ENCODE measurements at regions not wholly inside any gene's neighbourhood (a gene's known extent, or its start where the extent isn't known, plus 50 kb on each side); places are given as distances from the start of the nearest gene placed in this dataset.

DNA sequence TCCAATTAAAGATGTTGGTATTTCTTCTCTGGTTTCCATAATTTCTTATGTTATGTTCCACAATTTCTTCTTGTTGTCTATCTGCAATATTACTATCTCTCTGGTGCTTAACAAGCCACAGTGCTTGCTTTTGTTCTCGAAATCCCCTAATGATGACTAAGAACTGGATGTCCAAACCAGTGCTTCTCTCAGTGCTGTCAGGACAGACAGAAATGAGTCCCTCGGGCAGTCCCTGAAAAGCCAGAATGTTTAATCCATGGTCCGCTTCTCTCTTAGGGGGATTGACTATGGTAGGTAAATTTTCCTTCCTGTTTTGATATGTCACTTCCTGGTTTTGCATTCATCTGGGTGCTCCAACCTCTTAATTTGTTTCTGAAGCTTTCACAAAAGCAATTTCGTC is 321.6 kb upstream of the PCDH10 start:
- TF ChIP-seq, protein P1, sequence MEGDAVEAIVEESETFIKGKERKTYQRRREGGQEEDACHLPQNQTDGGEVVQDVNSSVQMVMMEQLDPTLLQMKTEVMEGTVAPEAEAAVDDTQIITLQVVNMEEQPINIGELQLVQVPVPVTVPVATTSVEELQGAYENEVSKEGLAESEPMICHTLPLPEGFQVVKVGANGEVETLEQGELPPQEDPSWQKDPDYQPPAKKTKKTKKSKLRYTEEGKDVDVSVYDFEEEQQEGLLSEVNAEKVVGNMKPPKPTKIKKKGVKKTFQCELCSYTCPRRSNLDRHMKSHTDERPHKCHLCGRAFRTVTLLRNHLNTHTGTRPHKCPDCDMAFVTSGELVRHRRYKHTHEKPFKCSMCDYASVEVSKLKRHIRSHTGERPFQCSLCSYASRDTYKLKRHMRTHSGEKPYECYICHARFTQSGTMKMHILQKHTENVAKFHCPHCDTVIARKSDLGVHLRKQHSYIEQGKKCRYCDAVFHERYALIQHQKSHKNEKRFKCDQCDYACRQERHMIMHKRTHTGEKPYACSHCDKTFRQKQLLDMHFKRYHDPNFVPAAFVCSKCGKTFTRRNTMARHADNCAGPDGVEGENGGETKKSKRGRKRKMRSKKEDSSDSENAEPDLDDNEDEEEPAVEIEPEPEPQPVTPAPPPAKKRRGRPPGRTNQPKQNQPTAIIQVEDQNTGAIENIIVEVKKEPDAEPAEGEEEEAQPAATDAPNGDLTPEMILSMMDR (IDR thresholded peaks at IDR 0.05; ENCODE audit: low read length): no peak
- no peak for TF ChIP-seq EZH2 (IDR thresholded peaks at IDR 0.05; ENCODE audit: borderline replicate concordance, low read length)
